Hematopoietic multipotent progenitor cell treated with erythropoietin and hydrocortisone succinate and interleukin-3 and kit ligand, for 17 days (in vitro differentiated cells): ENCODE measurements at regions not wholly inside any gene's neighbourhood (a gene's known extent, or its start where the extent isn't known, plus 50 kb on each side); places are given as distances from the start of the nearest gene placed in this dataset.

Experiments
- DNase-seq: peaks from one replicate; pipeline ENCODE4 v3.0.0-alpha.2; 2015; ENCODE audit warnings: low spot score

GRCh38 chr2:60096556-60096955, 456.9 kb downstream of the BCL11A start:
- no peak for DNase-seq

- DNase-seq, result no peak
Observed at GRCh38 chr2:60095903-60096302, 457.6 kb downstream of the BCL11A start.

DNA sequence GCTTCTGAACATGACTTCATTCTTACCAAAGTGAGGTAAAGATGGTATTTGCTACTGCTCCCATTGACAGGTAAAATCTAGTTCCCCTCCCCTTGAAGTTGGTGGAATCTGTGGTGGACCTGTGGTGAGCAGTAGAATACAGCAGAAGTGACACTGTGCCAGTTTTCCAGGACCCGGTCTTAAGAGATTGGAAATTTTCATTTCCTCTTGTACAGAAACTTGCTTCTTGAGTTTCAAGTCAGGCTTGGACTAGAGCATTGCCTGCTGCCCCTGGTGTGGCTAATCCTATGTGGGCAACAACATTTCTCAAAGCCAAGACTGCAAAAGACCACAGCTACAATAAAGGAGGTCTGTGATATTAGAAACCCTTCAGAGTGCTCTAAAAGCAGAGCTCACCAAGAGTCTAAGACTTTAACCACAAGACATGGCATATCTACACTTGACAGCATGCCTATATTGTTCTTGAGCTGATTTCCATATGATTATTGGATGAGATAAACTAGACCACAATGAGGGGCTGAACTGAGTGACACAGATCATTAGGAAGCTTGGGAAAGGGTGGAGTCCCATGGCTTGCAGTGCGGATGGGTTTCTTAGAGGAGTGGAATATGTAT, 458.1 kb downstream of the BCL11A start:
- DNase-seq, result no peak

GRCh38 chr2:60094450-60094929, 459.0 kb downstream of the BCL11A start:
- no peak for DNase-seq

DNA sequence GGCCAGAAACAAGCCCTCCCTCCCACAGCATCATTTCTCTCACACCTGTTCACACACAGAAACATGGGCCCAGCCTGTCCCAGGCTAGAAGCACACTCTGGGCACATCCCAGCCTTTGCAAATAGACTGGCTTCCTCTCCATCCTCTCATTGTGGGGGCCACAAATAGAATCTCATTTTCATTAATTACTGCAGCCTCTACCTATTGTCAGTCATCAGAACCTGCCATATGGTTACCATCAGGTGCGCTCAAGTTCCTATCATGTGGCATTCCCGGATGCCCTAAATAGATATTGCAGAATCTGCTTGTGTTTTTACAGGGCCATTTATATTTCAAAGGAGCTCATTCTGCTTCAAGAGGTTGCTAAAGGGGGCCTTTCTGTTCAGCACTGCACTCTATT, 460.7 kb downstream of the BCL11A start:
- DNase-seq, result no peak

DNA sequence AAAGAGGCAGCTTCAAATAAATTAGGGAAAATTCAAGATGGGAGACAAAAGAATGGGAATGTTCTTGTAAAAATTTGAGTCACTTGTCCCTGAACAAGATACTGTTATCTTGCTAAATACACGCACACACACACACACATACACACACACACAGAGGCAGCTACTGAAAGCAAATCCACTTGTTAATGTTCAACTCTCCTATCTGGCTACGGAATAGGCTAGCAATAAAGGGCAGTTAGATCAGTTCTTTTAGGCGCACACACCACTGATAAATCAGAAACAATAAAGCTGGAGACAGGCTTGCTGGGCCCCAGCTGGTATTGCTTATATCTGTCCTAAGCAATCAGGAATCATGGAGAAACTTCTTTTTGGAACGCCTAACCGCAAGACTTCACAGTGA, 461.6 kb downstream of the BCL11A start:
- no peak for DNase-seq

DNA sequence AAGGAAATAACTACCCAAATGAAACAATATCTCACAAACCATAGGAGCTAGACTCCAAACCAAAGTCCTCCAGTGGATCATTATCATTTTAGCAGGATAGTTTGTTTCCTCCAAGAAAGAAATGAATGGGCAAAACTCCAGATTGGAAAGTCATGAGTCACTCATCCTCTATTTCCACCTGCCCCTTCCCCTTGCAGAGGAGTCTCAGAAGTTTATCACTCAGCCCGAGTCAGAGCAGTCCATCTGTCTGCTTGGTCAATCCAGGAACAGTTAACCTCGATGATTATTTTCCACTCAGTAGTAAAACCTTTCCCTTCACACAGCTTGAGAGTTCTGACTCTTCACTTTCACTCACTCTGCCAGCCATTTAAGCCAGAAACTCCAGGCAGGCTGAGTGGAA, 462.2 kb downstream of the BCL11A start:
- no peak for DNase-seq

GRCh38 chr2:60079562-60079961, 473.9 kb downstream of the BCL11A start:
- no peak for DNase-seq

GRCh38 chr2:60075048-60075447, 478.4 kb downstream of the BCL11A start:
- no peak for DNase-seq

- DNase-seq, result no peak
Observed at GRCh38 chr2:60073201-60073600, 480.3 kb downstream of the BCL11A start.

DNA sequence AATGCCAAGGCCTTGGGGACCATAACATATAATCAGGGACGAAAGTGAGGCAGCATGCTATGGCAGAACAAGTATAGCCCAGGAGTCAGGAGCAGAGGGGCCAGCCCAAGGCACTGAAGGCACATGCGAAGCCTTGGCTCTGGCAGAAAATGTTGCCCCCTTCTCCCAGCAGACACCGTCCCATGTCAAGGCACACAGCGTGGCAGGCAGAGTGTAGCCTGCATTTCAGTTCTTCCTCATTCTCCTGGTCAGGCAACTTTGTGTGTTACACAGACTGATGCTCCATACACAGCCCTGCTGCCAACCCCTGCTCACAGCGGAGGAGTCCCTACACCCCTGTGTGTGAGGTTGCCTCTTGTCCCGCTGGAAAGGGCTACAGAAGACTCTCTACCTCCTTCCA, 480.8 kb downstream of the BCL11A start:
- DNase-seq, result no peak

GRCh38 chr2:60071490-60071831, 482.0 kb downstream of the BCL11A start:
- DNase-seq, result no peak

DNA sequence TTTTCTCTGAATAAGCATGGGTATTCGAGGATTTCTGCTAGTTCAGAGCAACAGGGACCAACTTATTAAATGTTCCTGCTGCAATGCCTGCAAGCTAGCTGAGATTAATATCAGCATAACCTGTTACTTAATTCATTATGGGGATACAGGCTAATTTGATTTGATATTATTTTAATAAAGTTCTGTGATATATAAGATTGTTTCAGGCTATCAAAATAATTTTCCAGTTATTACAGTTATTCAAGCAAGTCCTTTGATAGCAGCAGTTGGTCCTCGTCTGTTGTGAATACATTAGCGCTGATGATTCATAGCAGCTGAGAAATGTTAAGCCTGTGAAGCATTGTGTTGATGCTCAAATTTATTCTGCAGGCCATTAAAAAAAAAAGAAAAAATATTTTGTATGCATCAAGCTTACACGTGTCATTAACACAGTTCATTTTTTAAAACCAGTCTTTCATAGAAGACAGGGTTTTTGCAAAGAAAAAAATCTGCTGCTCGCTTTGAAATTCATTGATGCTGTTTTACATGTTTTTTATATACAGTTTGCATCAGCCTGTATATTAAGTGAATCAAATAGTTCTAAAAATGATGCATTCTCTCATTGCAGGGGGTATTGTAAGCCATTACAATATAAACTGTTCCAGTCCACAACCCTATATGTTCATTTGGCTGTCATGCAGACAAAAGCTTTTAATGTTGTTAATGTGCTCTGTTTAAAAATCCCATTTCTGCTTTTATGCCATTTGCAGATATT, 482.5 kb downstream of the BCL11A start:
- no peak for DNase-seq

GRCh38 chr2:60070196-60070595, 483.3 kb downstream of the BCL11A start:
- DNase-seq, result no peak

GRCh38 chr2:60068755-60069154, 484.7 kb downstream of the BCL11A start:
- DNase-seq, result no peak

DNA sequence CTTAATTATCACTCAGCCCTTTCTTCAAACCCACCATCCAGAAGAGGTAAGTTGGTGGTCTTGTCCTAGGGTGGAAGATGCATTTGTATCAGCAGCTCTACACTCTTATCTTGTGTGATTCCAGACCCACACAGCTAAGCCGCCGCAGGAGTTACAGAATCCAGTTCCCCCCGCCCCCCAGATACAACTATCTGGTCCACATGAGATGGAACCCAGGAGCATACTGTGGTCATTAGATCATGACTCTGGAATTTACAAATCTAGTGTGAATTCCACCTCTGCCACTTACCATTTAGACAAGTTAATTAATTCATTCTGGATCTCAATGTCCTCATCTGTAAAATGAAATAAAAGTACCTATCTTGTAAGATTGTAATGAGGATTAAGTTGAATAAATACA, 486.4 kb downstream of the BCL11A start:
- DNase-seq, result no peak

DNA sequence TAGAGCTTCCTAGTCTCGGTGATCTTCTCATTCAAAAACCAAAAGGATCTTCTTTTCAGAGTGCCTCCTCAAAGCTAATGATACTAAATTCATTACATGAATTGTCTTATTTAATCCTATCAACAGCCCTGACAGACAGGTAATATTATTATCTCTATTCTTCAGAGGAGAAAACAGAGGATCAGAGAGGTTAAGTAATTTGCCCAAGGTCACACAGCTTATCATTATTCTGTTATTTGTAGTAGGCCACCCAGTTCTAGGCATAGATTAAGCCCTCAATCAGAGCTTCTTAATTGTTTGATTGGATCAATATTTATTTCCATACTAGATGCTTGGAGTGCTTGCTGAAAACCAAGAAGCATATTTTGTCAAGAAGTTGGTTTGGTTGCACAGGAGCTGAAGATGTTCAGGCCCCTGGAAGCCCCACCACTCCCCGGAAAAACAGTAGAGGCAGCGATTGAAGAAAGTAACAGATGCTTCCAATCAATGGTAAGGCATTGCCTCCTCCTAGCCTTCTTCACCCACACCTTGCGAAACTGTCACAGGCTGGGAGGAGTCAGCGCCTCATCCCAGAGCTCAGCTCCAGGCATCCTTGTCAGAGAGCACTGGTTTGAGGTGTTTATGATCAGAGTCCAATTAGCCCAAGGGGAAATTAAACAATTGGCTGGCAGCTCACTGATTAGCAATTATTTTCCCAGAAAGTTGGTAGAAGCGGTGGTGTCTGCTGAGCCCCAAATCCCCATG, 487.2 kb downstream of the BCL11A start:
- no peak for DNase-seq

DNA sequence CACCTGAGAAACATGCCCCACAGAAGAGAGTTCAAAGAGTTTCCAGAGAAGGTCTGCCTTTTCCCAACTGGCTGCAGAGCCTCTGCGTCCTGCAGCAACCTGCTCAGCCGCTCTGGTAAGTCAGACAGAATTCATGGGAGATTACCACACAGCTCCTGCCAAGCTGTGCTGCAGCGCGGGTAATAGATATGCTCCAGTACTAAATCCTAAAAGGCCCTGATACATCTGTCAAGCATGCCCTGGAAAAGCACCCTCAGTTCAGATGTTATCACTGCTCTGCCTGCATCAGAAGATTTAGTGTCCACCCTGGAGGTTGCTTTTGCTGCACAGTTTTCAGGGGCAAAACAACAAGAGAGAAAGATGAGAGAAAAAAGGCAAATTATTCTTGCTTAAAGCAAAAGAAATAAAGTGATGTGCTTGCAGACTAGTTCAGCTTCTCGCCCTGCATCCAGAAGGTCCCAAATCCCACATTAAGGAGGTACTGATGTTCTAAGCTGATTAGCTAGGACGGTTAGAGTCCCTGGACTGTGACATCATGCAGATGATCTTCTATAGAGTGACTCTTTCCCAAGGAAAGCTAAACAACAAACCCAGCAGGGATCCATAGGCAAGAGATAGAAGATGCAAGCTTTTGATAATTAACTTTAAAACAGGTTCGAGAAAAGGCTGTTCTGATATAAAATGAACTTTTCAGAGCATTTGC, 488.6 kb downstream of the BCL11A start:
- no peak for DNase-seq

DNA sequence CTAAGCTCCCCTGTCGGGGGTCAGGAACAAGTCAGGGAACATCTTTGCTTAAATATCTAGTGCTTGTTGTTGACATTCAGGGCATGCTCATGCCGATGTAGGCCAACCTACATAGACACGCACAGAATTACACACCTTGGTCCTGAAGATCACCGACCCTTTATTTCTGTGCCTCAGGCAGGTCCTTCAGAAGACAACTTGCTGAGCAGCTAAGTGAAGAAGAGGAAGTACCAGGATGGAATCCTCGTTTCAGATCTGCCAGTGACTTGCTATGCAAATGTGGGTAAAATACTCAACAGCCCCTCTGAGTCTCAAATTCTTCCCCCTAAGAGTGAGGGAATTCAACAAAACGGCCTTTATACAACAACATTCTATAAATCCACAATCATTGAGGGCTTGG, 494.7 kb downstream of the BCL11A start:
- no peak for DNase-seq

DNA sequence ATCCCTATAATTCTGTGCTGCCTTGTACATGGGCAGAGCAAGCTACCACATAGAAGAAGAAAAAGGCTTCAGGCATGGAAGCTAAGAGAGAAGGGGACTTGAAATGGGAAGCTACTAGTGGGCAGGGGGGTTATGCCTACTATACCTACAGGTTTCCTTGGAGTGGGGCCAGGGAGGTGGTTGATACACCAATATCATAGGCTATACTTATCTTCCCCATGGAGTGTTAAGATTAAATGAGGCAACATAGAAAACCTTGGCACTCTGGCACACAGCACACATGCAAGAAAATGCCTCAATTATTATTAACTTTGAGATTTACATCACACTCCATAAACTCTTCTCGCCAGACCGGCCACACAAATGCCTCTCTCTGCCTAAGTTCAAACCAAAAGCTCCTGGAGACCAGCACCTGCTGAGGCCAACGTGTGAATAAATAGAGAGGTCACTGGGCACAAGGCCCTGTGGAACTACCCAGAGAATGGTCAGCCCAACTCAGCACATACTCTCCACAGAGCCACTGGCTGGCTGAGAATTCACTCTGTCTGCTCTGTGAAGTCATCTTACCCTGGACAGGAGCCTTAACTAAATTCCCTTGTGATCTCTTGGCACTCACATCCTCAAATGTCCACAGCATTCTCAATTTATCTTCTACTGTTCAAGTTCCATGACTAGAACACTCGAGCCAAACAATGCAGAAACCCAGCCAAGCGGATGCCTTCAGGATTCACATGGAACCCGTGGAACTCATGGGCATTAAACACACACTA, 498.7 kb downstream of the BCL11A start:
- DNase-seq, result no peak

- no peak for DNase-seq
Observed at GRCh38 chr2:60053791-60054190, 499.7 kb downstream of the BCL11A start.

DNA sequence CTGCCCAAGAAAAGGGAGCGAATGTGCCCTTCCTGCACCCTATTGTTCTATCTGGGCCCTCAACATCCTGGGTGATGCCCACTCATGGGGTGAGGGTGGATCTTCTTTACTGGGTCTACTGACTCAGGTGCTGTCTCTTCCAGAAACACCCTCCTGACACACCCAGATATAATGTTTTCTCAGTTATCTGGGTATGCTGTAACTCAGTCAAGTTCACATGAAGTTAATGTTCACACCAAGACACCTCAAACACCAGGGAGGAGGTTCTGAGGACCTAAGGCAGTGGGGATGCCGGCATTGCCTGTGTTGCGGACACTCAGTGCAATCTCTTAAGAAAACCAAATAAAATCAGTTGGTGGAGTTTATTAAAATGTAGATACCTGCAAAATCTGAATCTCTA, 500.9 kb downstream of the BCL11A start:
- DNase-seq, result no peak
